ENCODE measurements at regions not wholly inside any gene's neighbourhood (a gene's known extent, or its start where the extent isn't known, plus 50 kb on each side); places are given as distances from the start of the nearest gene placed in this dataset.
A peak's percentile ranks its signal among the peaks of the same experiment; 100 is the strongest.

DNA sequence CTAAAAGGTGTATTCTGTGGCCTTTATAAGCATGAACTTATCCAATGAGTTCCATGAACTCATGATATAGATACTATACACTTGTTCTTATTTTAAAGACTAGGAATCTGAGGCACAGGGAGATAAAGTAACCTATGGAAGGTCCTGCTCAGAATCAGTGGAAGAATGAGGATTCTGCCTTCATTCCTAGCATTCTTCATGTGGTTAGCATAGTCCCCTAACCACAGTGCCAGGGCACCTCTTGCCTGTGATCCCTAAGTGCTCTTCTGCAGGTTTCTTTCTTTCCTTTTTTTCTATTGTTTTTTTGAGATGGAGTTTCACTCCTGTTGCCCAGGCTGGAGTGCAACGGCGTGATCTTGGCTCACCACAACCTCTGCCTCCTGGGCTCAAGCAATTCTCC is 174.1 kb downstream of the C9orf152 start:
- no peaks in the 10 kb centered on the region for H3K27me3 ChIP-seq (replicated peaks in 1 of 4; ENCODE audit: control extremely low read depth in 1 of 4, control insufficient read depth in 3 of 4, insufficient read depth in 4 of 4, low read length in 3 of 4)
- no peak for TF ChIP-seq EZH2 (IDR thresholded peaks at IDR 0.05; ENCODE audit: borderline replicate concordance, insufficient read depth, low read depth, low read length, poor library complexity, severe bottlenecking)
- TF ChIP-seq, protein P1, sequence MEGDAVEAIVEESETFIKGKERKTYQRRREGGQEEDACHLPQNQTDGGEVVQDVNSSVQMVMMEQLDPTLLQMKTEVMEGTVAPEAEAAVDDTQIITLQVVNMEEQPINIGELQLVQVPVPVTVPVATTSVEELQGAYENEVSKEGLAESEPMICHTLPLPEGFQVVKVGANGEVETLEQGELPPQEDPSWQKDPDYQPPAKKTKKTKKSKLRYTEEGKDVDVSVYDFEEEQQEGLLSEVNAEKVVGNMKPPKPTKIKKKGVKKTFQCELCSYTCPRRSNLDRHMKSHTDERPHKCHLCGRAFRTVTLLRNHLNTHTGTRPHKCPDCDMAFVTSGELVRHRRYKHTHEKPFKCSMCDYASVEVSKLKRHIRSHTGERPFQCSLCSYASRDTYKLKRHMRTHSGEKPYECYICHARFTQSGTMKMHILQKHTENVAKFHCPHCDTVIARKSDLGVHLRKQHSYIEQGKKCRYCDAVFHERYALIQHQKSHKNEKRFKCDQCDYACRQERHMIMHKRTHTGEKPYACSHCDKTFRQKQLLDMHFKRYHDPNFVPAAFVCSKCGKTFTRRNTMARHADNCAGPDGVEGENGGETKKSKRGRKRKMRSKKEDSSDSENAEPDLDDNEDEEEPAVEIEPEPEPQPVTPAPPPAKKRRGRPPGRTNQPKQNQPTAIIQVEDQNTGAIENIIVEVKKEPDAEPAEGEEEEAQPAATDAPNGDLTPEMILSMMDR (IDR thresholded peaks at IDR 0.05): no peak
- Mint-ChIP-seq H3K4me1 (peaks cover 14% of the 10 kb centered on the region), H3K4me3 (no peak overlapping the region), H3K9me3 (ENCODE audit: insufficient read depth) (no peaks in the 10 kb centered on the region), H3K27me3 (no peaks in the 10 kb centered on the region), H3K27ac (no peak overlapping the region)
- intact Hi-C loops (cut with micrococcal nuclease): no loop called here
- WGBS (ENCODE audit: insufficient coverage): no CpG with 5 or more reads among the region's 2 CpGs
- H2AFZ ChIP-seq (ENCODE audit: insufficient read depth, low read depth, low read length, poor library complexity, severe bottlenecking): no peak overlapping the region
- H3K4me2 ChIP-seq (replicated peaks; ENCODE audit: low read depth, low read length, poor library complexity, severe bottlenecking): no peak overlapping the region
- H3K4me3 ChIP-seq (ENCODE audit: control extremely low read depth in 1 of 5, extremely low read depth in 1 of 5, insufficient read depth in 1 of 5, low read depth in 2 of 5, low read length in 4 of 5): no peak overlapping the region
- ATAC-seq (ENCODE audit: low read depth): no peak
- H3K9me3 ChIP-seq (ENCODE audit: control extremely low read depth in 1 of 3, control insufficient read depth in 2 of 3, insufficient read depth in 1 of 3, low read length in 2 of 3): no peaks in the 10 kb centered on the region
- POLR2A ChIA-PET: interaction anchor here (0.5 kb wide), 1 partner anchor 57 kb away, joined by 3 read pairs; no protein-coding TSS in a partner anchor
- no peak overlapping the region for H3K27ac ChIP-seq (ENCODE audit: low read length in 2 of 2)
- H3K79me2 ChIP-seq (ENCODE audit: control insufficient read depth, insufficient read depth, low read length): no peaks in the 10 kb centered on the region
- CTCF ChIA-PET: interaction anchor here (0.7 kb wide), 1 partner anchor 165 kb away, joined by 3 read pairs; no protein-coding TSS in a partner anchor
- no peaks in the 10 kb centered on the region for H4K20me1 ChIP-seq (ENCODE audit: control insufficient read depth, insufficient read depth, low read length, poor library complexity, severe bottlenecking)
- H3K36me3 ChIP-seq (replicated peaks in 1 of 2; ENCODE audit: control extremely low read depth in 1 of 2, control insufficient read depth in 1 of 2, extremely low read depth in 1 of 2, insufficient read depth in 2 of 2, low read length in 1 of 2): no peaks in the 10 kb centered on the region
- peaks cover 3 to 6% of the 10 kb centered on the region in 2 donors for H3K4me1 ChIP-seq (ENCODE audit: control insufficient read depth in 2 of 2, insufficient read depth in 2 of 2, low read length in 2 of 2)
- no peak overlapping the region for H3K9ac ChIP-seq (ENCODE audit: low read length)
- no peak for DNase-seq

DNA sequence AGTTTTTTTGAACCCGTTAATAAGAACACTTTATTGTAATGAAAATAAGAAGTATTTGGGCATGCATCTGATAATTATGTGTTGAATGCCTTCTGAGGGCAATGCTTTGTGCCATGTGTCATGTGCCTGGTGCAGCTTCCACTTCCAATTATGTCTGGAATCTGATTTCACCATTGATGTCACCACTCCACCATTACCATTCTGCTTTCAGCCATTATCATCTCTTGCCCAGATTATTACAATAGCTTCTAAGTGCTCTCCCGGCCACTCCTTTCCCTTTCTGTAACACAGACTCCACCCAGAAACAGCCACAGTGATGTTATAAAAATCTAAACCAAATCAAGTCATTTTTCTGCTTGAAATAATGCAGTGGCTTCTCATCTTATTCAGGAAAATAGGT is 171.7 kb downstream of the C9orf152 start:
- H3K27ac Mint-ChIP-seq: peak overlapping the region; percentile 5
- H3K79me2 ChIP-seq (ENCODE audit: control insufficient read depth, insufficient read depth, low read length): no peaks in the 10 kb centered on the region
- POLR2A ChIA-PET: no interaction called here

More for the DNA sequence above, 171.7 kb downstream of the C9orf152 start:
- no peak for DNase-seq
- Histone ChIP-seq H3K27me3 (replicated peaks in 1 of 4; ENCODE audit: control extremely low read depth in 1 of 4, control insufficient read depth in 3 of 4, insufficient read depth in 4 of 4, low read length in 3 of 4) (no peaks in the 10 kb centered on the region), H3K9ac (ENCODE audit: low read length) (no peak overlapping the region), H2AFZ (ENCODE audit: insufficient read depth, low read depth, low read length, poor library complexity, severe bottlenecking) (no peak overlapping the region), H3K4me3 (ENCODE audit: control extremely low read depth in 1 of 5, extremely low read depth in 1 of 5, insufficient read depth in 1 of 5, low read depth in 2 of 5, low read length in 4 of 5) (no peak overlapping the region), H3K9me3 (ENCODE audit: control extremely low read depth in 1 of 3, control insufficient read depth in 2 of 3, insufficient read depth in 1 of 3, low read length in 2 of 3) (no peaks in the 10 kb centered on the region), H3K36me3 (replicated peaks in 1 of 2; ENCODE audit: control extremely low read depth in 1 of 2, control insufficient read depth in 1 of 2, extremely low read depth in 1 of 2, insufficient read depth in 2 of 2, low read length in 1 of 2) (no peaks in the 10 kb centered on the region), H3K27ac (ENCODE audit: low read length in 2 of 2) (no peak overlapping the region), H4K20me1 (ENCODE audit: control insufficient read depth, insufficient read depth, low read length, poor library complexity, severe bottlenecking) (no peaks in the 10 kb centered on the region), H3K4me2 (replicated peaks; ENCODE audit: low read depth, low read length, poor library complexity, severe bottlenecking) (no peak overlapping the region), H3K4me1 (ENCODE audit: control insufficient read depth in 2 of 2, insufficient read depth in 2 of 2, low read length in 2 of 2) (no peaks in the 10 kb centered on the region)
- WGBS (ENCODE audit: insufficient coverage): 80% methylated on average over 1 of the region's 2 CpGs
- H3K4me1 Mint-ChIP-seq: no peaks in the 10 kb centered on the region
- ATAC-seq (ENCODE audit: low read depth): no peak
- intact Hi-C loops (cut with micrococcal nuclease): no loop called here
- no peaks in the 10 kb centered on the region for H3K9me3 Mint-ChIP-seq (ENCODE audit: insufficient read depth)
- CTCF ChIA-PET: no interaction called here
- no peak overlapping the region for H3K4me3 Mint-ChIP-seq
- no peaks in the 10 kb centered on the region for H3K27me3 Mint-ChIP-seq
- TF ChIP-seq, protein P1 (IDR thresholded peaks at IDR 0.05): no peak
- TF ChIP-seq EZH2 (IDR thresholded peaks at IDR 0.05; ENCODE audit: borderline replicate concordance, insufficient read depth, low read depth, low read length, poor library complexity, severe bottlenecking): no peak

All from B cell (primary cell).